ENCODE measurements at regions not wholly inside any gene's neighbourhood (a gene's known extent, or its start where the extent isn't known, plus 50 kb on each side); places are given as distances from the start of the nearest gene placed in this dataset.

DNA sequence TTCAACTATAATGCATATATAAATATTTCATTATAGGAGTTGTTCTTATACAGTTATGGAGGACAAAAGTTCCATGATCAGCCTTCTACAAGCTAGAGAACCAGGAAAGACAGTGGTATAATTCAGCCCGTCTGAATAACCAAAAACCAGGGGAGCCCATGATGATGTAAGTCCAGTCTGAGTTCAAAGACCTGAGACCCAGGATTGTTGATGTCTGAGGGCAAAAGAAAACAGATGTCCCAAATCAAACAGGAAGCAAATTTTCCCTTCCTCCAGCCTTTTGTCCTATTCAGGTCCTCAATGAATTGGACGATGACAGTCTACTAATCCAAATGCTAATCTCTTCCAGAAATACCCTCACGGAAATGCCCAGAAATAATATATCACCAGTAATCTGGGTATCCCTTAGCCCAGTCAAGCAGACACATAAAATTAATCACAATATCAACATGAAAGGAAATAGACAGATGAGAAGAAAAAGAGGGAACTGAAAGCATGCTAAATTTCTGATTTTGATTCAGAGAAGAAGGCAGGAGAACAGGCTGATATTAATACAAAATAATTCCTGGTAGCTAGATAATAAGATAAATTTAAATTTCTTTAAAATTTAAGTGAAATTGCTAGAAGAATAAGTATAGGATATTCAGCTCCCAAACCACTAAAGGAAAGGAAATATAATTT is 255.6 kb upstream of the CTAGE1 start:
- DNase-seq (ENCODE audit: low read depth): no peak

DNA sequence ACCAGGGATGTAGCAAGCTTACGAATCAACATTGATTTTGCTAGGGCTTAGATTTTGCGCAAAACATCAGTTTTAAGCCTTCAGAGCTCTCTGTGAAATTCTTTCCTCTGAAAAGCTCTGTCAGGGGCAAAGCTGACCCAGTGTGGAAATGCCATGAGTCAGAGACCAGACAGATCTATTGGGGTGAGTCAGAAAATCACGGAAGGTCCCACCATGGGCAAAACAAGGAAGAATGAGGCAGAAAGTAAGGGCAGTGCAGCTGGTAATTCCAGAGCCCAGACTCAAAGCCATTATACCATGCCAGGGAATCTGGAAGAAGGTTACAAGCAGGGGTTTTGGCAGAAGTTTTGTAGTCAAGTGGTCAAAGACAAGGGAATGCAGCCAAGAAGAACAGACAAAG is 256.6 kb upstream of the CTAGE1 start:
- DNase-seq (ENCODE audit: low read depth): no peak

DNA sequence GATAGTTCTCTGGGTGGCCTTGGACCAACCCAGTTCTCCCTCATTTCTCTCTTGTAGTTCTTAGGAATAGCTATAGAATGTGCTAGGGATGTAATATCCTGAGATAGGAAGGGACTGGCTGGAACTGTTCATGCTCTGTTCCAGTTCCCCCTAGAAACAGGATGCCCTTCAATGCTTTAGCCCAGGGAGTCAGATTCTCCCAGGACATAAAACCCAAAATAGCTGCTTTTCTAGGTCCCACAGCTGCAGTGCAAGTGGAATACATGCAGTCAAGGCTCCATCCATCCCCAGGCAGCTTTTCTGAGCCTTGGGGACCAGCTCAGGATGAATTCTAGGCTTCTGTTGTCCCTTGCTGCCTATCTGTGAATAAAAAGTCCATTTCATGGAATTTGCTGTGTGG is 257.3 kb upstream of the CTAGE1 start:
- no peak for DNase-seq (ENCODE audit: low read depth)

DNA sequence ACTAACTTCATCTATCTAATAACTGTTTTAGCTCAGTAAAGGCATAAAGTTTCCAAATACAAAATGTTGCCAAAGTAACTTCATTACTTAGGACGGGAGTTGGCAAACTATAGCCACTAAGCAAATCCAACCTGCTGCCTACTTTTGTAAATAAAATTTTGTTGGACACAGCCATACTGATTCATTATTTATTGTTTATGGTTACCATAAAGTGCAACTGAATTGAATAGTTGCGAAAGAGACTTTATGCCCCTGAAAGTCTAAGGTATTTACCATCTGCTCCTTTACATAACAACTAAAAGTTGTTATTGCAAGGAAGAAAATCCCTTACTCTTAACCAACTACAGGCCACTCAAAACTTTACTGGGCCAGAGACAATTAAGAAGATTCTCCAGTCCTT is 256.7 kb upstream of the RBBP8 start:
- DNase-seq (ENCODE audit: low read depth): no peak

DNA sequence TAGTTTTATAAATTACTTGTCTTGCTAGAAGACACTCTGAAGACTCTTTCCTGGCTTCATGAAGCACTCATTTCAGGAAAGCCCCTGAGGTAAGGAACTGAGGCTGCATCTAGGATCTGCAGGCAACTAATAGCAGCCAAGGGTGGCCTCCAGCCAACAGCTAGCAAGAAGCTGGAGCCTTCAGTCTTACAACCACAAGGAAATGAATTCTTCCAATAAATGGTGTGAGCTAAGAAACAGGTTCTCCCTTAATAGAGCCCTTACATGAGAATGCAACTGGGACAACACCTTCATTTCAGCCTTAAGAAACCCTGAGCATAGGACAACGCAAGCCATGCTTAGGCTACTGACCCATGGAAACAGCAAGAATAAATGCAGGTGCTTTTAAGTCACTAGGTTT is 254.6 kb upstream of the RBBP8 start:
- DNase-seq (ENCODE audit: low read depth): no peak

DNA sequence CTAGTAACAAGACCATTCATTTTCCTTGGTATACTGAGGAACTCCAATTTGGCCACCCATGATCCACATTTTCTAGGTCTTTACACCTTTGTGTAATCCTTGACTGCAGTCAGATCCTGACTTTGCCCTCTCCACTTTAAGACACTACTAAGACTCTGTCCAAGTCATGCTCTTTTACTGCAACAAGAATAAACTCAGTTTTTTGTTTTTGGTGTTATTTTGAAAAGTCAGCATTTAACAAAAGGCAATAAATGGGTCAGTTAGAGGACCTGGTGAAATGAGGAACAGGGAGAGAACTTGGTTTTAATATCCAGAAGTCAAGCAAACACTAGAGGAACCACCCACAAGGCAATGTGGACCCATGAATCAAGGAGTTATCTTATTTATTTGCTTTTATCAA is 252.2 kb upstream of the RBBP8 start:
- no peak for DNase-seq (ENCODE audit: low read depth)

DNA sequence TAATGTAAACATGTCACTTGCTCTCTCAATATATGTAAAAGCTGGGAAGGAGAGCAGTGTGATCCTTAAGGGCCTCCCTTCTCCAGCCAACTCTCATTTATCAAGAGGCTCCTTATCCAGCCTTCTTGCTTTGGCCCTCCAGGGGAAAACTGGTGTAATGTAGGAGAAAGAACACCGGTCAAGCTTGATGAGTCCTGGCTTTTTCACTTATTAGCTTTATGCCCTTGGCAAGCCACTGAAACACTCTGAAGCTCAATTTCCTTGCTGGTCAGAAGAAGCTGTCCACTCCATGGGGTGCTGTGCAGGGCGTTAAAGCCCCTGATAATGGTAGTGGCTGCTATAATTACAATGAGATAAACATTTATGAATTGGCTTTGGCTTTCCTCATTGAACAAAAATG is 251.2 kb upstream of the RBBP8 start:
- no peak for DNase-seq (ENCODE audit: low read depth)

DNA sequence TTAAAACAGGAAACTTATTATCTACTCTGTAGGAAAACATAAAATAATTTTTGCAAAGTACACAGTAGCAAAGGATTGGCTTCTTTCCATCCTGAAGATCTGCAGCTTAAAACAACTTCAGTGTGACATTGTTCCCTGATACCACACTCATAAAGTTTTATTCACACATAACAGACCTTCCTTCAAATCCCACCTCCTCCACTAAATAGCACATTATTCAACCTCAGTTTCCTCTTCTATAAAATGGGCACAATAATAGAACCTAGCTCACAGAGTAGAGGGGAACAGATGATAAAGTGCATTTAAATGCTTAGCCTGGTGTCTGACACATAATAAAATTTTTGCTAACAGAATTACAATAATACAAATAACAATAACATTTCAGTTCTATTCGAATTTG is 250.4 kb upstream of the RBBP8 start:
- no peak for DNase-seq (ENCODE audit: low read depth)

DNA sequence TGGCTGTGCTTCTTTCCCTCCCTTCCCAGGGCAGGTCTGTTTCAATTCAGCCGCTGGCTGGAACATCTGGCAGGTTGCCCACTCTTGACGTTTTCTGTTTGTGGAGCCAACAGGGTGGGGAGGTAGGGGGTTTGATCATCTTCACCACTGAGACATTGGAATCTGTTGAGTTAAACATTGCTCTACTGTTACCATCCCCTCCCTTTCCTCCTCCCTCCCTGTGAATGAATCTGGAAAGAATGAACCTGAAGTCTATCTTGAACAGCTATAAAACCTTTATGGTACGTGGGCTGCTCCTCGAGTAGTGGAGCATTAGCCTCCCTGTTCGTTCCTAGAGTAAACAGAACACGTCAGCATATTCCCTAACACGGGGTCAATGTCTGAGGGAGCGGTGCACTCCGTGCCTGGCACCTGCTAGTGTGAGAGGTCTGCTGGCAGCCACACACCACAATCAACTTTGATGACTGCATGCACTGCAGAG is 249.9 kb upstream of the RBBP8 start:
- no peak for DNase-seq (ENCODE audit: low read depth)

DNA sequence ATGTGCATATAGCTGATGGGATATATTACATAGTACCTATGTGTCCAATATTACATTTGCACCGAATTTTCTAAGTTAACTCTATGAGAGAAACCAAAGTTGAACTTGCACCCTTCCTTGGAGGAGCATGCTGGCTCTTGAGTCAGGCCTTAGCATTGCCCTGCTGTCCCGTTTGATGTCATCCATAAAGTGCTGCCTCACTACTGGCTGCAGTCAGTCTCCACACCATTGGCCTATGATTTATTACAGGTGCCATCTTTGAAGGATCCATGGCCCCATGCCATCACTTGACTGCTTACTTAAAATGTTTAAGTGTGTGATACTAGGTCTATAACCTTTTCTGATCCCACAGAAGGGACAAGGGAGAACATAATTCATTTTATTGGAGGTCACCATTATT is 249.3 kb upstream of the RBBP8 start:
- DNase-seq (ENCODE audit: low read depth): no peak

DNA sequence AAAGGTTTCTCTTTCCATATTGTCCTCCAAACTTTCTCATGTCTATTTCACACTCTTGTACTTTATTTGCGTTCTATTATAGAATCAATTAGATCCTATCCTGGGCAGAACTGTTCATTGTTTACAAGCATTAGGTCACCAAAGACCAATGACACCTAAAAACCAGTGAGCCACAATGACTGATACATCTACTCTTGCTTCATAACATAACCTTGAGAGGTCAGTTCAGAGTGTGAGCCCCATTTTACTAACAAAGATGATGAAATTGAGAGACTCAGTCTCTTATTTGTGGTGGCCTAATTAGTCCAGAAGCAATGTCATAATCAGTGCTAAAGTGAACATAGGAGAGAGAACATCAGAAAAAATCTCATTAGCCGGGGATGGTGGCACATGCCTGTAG is 248.9 kb upstream of the RBBP8 start:
- no peak for DNase-seq (ENCODE audit: low read depth)

DNA sequence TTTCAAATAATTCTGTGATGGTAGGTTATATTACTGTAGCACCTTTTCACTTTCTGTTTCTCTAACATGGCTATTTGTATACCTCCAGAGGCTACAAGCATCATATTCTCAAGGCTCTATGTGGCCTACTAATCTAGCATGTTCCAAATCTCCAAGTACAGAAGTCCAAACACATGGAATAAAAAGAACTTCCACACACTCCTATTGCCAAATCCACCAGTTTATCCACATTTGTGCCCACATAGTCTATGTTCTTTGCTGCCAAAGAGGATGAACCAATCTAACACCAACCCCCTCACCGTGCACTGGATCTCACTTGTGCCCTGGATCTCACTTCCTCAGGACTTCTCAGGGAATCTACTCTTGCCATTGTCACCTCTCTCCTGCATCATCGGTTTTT is 247.3 kb upstream of the RBBP8 start:
- no peak for DNase-seq (ENCODE audit: low read depth)

DNA sequence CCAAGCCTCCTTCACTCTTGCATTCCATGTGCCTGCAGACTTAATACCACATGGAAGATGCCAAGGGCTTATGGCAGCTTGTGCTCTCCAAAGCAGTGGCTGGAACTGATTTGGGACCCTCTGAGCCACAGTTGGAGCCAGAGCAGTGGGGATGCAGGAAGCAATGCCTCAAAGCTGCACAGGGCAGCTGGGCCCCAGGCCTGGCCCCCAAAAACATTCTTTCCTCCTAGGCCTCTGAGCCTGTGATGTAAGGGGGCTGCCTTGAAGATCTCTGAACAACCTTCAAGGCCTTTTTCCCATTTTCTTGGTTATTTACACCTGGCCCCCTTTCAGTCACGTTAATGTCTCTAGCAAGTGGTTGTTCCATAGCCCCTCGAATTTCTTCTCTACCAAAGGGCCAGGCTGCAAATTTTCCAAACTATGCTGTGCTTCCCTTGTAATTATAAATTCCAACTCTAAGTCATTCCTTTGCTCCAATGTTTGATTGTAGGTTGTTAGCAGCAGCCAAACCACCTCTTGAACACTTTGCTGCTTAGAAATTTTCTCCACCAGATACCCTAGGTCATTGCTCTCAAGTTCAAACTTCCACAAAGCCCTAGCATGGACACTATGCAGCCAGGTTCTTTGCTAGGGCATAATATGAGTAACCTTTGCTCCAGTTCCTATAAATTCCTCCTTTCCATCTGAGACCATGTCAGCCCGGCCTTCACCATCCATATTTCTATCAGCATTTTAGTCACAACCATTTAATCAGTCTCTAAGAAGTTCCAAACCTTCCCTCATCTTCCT is 245.0 kb upstream of the RBBP8 start:
- DNase-seq (ENCODE audit: low read depth): no peak

DNA sequence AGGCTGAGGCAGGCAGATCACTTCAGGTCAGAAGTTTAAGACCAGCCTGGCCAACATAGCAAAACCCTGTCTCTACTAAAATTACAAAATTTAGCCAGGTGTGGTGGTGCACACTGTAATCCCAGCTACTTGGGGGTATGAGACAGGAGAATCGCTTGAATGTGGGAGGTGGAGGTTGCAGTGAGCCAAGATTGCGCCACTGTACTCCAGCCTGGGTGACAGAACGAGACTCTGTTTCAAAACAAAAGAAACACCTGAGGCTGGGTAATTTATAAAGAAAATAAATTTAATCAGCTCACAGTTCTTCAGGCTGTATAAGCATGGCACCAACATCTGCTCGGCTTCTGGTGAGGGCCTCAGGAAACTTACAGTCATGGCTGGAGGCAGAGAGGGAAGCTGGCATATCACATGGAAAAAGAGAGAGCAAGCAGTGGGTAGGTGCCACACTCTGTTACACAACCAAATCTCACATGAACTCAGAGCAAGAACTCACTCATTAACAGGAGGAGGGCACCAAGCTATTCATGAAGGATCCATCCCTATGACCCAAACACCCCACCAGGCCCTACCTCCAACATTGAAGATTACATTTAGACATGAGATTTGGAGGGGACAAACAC is 244.1 kb upstream of the RBBP8 start:
- no peak for DNase-seq (ENCODE audit: low read depth)

DNA sequence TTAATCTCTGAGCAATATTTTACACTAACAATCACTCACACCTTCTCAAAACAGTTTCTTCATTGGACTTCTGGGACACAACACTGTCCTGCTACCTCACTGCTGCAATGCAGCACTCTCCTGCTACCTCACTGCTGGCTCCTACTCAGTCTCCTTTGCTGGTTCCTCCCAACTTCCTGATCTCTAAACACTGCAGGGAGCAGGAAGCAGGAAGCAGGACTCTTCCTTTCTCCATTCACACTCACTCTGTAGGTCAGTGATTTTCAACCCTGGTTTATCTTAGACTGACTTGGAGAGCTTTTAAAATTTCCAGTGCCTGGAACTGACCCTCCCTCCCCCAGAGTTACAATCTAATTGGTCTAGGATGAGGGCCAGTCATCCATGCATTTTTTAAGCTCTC is 243.4 kb upstream of the RBBP8 start:
- DNase-seq (ENCODE audit: low read depth): no peak

DNA sequence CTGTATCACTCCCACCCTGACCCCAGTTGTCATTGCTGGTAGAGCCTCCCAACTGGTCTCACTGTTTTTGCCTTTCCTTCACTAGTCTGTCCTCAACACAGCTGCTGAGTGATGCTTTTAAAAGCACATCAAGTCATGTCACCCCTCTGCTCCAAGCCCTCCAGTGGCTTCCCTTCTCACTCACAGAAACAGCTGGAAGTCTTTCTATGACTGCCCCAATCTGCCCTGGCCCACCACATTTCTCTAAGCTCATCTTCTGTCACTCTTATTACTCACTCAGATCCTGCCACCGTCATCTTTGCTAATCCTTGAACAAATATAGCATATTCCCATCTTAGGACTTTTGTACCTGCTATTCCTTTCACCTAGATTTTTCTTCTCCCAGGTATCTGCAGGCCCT is 242.6 kb upstream of the RBBP8 start:
- DNase-seq (ENCODE audit: low read depth): no peak

DNA sequence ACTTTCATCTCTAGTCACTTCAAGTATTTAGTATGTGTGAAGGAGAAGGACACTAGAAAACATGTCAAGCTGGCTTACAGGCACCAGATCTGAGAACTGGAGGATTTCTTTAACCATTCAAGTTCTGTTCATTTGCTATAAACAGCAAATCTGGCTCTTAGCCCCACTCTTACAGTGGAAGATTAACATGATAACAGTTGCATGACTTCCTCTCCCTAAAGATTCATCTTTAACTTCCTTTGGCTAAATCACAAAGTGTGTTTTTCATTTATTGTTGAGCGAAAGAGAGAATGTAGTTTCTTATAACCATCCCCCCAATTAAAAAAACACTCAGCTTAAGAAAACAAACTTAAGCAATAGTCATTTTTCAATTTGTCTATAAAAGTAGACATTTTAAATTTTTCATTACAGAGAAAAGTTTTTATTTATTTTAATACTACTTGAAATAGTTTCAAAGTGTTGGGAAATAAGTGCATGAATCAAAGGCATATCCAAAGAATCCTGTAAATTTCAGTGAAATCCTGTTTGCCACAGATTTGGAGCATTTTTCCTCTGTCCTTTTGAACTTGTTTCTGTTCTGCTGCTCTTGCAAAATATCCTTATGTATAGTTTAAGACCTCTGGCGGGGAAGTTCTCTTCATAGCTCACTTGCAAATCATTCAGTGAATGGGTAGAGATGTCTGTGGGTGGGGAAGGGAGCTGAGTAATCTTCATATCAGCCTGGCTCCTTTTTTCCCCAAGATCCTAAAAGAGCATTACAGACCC is 241.0 kb upstream of the RBBP8 start:
- DNase-seq (ENCODE audit: low read depth): no peak

DNA sequence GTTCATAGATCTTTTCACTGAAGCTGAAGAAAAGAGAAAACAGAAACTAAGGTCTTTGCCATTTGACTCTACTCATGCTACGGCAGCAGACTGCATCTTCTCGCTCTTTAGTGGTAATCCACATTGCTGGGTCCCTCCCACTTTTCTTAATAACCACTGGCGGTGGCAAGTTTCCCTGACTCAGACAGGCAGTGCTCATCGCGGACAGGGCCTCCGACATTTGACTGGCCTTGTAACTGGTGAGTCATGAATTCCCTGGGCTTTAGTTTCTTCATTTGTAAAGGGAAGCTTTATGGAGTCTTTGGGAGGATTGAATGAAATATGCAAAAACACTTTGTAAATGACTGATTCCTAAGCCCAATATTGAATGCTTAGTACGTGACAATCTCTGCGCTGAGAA is 238.2 kb upstream of the RBBP8 start:
- no peak for DNase-seq (ENCODE audit: low read depth)

DNA sequence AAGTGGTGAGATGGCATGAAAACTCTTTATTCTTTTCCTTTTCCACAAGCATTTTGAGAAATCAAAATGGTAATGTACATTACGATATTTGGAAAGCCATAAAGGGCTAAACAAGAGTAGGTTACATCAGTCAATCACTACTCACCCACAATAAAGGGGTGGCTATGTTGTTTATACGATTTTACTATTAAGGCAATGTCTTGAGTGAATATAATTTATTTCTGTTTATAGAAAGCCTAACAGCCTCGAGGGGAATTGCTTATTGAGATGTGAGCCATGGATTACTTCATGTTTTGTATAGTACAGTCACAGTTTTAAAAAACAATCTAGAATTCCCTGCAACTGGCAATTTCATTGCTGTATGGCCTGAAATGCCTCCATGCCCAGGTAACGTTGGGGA is 237.5 kb upstream of the RBBP8 start:
- DNase-seq (ENCODE audit: low read depth): no peak

DNA sequence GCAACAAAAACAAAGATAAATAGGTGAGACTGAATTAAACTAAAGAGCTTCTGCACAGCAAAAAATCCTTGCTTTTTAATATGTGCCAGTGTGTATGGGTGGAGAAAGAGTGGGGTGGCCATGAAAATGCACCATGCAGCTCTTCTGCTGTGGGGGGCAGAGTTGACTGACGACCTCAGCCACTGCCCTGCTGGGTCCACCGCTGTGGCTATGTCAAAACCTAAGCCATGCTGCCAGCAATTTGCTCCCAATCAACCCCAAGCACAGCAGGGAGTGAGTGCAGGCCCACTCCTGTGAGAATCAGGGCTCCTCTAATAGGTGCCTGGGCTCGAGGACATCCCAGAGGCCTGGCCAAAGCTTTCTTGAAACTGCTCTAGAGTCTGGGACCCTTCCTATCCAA is 235.6 kb upstream of the RBBP8 start:
- no peak for DNase-seq (ENCODE audit: low read depth)

DNA sequence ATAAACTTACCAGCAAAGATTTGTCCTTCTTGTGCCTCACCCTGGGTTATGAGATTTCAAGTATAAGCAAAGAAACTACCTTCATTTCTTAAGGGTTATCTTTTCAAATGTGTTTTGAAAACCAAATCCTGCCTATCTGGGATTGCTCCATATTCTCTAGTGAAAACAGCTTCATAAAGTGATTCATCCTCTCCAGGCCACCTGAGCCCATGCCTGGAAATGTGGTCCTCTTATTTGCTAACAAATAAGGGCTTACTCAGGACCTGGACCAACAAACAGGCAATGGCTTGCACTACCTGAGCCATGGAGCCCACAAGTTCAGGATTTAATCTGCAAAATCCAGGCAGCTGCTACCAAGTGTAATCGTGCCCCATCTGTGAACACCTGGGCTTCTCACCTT is 234.4 kb upstream of the RBBP8 start:
- no peak for DNase-seq (ENCODE audit: low read depth)

DNA sequence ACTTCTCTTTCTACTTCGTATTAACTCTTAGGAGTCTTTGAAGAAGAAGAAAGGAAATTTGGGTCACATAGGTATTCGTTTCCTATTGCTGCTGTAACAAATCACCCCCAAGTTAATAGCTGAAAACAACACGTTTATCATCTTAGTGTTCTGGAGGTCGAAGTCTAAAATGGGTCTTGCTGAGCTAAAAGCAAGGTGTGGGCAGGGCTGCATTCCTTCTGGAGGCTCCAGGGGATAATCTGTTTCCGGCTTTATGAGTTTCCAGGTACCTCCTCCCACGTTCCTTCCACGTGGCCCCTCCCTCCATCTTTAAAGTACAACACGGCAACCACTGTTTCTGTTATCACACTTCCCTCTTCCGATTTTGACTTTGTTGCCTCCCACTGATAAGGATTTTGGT is 233.5 kb upstream of the RBBP8 start:
- DNase-seq (ENCODE audit: low read depth): no peak

DNA sequence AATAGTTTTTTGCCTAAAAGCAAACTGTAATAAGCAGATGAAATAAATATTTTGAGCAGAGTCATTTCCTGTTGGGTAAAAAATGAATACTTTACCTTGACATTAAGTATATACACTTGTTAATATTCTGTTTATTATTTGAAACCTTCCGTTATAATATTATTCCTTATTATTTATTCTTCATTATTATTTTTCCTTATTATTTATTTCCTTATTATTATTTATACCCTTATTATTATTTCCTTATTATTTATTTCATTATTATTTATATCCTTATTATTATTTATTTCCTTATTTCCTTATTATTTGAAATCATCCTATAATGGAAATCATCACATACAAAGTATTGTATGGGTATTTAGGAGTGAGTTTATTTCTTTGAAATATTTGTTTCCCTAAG is 232.2 kb upstream of the RBBP8 start:
- no peak for DNase-seq (ENCODE audit: low read depth)

All from stimulated activated CD8-positive, alpha-beta memory T cell treated with anti-CD3 and anti-CD28 coated beads, Interleukin-12 subunit alpha, Interleukin-12 subunit beta, amount 100 ng/mL, for 4 hours (primary cell).